ENCODE measurements at regions not wholly inside any gene's neighbourhood (a gene's known extent, or its start where the extent isn't known, plus 50 kb on each side); places are given as distances from the start of the nearest gene placed in this dataset.

DNA sequence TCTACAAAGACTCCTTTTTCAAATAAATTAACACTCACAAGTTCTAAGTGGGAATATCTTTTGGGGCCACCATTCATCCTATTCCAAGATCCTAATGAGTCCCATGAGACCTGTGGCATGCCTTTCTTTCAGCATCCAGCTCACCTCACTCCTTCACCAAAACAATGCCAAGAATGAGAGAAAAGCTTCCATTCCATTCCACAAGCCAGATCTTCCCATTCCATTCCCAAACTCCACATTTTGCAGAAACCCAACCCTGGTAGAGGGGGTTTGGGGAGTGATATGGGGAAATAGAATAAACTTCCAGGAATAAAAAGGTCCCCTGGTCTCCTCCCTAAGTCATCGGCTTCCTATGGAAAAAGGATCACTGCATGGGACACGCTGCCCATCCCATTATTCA, 392.2 kb downstream of the NPIPA8 start:
- TF ChIP-seq EZH2 (IDR thresholded peaks at IDR 0.05; ENCODE audit: insufficient read depth, poor library complexity, severe bottlenecking) (no peak), EZH2phosphoT487 (IDR thresholded peaks at IDR 0.05; ENCODE audit: insufficient read depth, low read depth) (no peak)
